GM18511 (cell line): ENCODE measurements at regions not wholly inside any gene's neighbourhood (a gene's known extent, or its start where the extent isn't known, plus 50 kb on each side); places are given as distances from the start of the nearest gene placed in this dataset.
"Not testable (repeated sequence)": the region's sequence is repeated elsewhere in the genome, so short reads cannot be mapped to it uniquely, and the experiment has no call there.

Source experiments
- ATAC-seq: cut with Tn5 transposase; IDR thresholded peaks from one replicate; pipeline ENCODE4 v1.9.1; 2021; ENCODE audit warnings: mild to moderate bottlenecking, moderate library complexity; ENCODE audit not compliant: unreplicated experiment

DNA sequence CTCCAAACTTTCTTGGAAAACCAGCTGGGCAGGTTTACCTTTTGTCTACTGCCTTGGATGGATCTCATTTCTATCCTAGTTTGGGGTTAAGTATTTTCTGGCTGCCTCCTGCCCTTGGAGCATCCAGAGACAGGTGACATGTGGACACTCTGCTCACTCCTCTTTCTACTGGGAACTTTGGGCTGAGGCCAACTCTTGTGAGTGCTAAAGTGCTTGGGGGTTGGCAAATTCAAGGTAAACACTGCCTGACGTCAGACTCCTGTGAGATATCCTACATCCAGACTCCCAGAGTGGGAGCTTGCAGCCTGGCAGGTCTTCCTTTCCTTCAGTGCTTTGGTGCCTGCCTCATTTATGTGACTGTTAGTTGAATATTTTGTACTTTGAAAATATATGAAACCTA lies 388.1 kb downstream of the KCNRG start:
- ATAC-seq = no peak

DNA sequence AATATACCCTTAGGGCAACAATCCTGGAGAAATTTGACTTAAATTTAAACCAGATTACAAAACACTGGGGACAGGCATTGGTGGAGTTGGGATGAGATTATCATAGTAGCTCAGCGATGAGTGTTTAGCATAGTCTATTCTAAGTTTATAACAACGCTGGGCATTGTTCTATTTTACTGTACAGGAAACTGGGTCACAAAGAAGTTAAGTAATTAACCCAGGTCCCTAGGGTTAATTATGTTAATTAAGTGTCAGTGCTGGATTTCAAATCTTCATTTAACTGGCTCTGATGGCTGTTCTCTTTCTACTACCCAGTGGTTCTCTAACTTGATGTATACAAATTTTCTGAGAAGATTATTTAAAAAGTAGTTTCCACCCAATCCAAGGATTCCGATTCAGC lies 388.9 kb downstream of the KCNRG start:
- no peak for ATAC-seq

DNA sequence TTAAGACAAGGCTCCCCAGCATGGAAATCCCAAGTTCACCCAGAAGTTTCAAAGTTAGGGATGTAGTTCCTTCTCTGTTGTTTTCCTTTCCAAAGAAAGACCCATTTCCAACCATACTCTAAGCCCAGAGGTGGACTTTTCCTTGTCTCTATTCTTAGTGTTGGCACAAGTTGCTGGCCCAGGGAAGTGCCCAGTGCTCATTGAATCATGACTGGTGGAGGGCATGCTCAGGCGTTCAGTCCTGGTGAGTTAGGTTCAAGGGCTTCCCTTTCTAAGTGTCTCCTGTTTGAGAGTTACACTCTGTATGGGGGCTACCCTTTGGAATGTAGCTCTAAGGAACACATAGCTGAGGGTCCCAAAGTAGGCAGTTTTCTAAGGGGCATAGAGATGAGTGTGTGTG lies 389.5 kb downstream of the KCNRG start:
- ATAC-seq = no peak

DNA sequence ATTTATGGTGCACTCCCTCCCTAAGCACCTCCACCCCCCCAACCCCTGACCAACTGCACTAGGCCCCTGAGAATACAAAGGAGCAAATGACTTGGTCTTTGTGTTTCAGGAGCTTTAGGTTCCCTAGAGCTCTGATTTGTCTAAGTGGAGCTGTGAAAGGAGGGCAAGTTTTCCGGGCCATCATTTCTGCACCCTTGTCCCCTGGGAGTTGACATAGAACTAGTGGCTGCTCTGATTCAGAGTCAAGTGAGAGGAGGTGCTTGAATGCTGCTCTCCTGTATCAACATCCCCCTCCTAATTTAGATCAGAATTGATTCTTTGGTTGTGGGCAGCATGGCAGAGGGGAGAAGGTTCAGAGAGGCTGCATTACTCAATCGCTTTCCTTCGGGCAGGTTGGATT lies 391.6 kb downstream of the KCNRG start:
- no peak for ATAC-seq

DNA sequence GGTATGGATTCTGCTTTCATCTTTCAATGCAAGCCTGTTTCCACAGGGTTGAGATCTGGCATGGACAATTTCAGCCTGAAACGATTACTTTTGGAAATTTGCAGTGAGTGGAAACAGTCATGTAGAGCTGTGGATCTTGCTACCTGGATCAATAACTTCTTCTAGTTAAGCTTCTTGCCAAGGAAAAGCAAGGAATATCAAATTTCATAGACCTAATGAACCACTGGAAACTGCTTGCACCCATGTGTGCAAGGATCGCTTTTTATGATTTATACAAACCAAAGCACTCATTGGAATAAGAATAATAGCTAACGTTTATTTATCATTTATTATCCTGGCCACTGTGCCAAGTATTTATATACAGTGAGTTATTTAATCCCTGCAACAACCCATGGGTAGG lies 392.8 kb downstream of the KCNRG start:
- ATAC-seq = no peak

DNA sequence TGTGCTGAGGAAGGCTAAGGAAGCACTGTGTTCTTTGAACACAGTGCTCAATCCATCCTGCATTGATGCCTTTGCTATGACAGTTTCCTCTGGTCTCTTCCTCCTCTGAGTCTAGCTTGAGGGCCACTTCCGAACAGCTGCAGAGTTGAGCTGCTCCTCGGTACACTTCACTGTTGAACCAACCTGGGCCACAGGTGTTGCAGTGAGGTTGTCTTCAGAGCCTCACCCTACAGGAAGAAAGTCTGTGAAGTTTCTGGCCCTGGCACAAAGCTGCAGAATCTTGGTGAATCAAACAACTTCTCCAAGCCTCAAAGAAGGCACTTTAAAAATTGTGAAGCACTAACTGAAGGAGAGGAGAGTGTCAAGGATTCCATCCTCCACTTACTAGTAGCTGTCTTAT lies 394.0 kb downstream of the KCNRG start:
- no peak for ATAC-seq

DNA sequence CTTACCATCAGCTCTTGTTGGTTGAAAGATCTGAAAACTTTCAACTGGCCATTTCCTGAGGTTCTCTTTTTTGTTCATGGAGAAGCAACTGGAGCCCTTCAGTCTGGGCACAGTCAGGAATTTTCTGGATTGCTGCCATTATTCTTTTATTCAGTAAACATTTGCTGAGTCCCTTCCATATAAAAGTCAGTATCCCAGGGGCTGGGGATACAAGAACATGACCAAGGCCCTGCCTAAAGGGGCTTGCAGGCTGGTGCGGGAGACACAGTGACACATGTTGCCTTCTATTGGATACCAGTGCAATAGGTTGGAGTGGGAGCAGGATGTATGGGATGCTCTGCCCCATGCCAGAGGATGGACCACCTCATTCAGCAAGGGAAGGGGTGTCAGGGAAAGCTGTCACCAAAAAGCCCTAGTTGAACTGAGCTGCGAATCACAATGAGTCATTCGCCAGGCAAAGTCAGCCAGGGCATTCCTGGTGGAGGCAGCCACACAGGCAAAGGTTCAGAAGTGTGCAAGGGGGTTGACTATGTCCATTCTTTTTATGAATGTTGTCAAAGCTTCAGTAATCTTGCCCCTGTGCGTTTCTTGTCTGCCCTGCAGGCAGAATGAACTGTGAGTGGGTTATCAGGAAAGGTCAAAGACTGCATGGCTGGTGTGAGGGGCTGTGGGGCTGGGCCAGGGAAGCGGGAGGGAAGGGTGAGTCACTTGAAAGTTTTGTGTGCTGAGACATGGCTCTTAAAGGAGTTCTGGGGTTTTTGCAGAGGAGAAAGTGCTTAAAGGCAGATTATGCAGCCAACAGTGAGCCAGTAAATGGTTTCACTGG lies 395.9 kb downstream of the KCNRG start:
- ATAC-seq = no peak

DNA sequence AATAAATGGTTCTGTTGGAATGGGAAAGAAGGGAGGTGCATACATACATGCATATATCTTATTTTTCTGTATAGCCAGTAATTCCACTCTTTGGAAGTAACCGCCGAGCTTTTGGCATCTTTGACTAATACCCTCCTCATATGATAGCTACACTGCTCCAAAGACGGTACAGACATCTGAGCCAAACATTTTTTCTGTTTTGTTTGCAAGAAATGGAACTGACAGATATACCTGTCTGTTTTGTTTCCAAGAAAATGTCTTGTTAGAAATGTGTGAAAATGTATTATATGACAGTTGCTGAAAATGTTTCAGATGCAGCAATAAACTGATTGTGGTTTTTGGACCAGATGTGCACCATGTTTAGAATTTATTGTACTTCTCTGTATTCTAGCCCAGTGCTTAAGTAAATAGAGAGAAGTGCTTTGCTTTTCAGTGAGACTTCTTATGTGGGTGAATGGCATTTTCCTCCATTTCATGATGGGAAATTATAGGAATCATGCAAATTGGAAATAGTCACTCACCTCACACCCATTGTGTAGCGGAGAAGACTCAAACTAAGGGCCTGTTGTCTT lies 396.9 kb downstream of the KCNRG start:
- ATAC-seq = no peak

DNA sequence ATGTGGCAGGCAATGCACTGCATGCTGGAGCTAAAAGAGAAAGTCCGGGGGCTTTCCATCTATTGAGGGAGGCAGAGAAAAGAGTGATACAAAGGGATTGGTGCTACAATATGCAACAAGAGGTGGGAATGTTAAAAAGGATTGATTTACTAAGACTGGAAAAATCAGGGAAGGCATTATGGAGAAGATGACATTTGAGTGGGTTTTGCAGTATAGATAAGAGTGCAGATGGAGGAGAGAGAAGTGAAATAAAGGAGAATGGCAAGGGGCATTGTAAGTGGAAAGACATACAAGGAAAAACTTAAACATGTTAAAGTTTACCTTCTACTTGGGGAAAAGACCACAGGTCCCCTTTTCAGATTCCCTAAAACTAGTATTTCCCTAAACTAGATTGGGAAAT lies 399.4 kb downstream of the KCNRG start:
- no peak for ATAC-seq

DNA sequence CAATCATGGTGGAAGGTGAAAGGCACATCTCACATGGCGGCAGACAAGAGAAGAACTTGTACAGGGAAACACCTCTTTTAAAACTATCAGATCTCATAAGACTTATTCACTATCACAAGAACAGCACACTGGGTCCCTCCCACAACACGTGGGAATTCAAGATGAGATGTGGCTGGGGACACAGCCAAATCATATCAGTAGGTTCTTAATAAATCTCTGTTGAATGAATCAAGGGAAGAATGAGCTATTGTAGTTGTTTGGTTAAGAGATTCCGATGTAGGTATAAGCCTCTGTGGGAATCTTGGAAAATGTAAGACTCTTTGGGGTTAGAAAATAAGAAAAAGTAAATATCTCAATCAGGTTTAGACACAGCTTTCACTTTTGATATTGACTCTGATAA lies 400.2 kb downstream of the KCNRG start:
- ATAC-seq = no peak

DNA sequence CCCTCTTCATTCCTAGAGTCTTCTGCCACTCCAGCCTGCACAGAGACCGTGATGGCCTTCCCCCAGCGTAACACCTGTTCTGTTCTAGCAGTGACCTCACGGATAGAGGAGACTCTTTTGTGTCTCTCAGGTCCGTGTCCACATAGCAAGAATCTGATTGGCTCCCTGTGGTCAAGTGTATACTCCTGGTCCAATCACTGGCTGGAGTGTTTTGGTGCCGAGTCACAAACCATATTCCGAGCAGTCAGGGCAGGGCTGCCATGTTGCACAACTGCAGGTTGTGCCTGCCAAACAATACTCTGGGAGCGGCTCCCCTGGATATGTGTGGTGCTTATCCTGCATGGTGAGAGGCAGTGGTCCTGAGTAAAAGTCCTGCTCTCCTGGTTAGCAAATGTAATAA lies 402.4 kb downstream of the KCNRG start:
- ATAC-seq = no peak

DNA sequence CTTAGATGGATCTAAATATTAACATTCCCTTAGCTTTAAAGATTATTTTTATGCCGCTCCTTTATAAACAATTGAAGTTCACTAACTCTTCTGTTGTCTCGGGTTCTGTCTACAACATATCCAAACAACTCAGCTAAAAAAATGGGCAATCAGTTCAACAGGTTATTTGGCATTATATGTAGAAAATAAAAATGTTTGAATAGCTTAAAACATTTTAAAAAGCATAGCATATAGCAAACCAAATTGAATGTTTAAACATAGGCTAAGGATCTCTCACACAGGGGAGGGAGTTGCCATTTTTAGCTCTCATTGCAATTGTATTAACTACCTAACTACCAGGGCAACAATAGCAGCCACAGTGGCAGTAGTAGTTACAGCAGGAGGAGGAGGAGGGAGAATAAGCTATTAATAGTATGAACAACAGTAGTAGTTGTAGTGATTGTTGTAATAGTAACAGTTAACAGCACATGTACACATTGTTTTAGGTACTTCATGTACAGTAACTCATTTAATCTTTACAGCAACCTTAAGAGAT lies 404.2 kb downstream of the KCNRG start:
- ATAC-seq = no peak

DNA sequence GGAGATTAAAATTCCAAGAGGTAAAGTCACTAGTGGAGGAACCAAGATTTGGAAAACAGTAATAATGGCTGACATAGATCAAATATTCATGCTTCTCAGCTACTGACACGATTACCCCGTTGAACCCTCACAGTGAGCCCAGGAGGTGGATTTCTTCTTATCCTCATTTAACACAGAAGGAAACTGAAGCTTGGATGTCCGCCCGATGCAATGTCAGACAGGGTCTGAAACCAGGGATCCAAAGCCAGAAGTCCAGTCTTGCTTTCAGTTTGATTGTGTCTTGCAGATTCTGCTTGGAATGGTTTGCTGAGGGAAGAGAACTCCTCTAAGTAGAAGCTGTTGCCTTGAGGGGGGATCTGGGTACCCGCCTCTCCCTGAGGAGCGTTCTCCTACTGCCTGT lies 404.7 kb downstream of the KCNRG start:
- no peak for ATAC-seq

DNA sequence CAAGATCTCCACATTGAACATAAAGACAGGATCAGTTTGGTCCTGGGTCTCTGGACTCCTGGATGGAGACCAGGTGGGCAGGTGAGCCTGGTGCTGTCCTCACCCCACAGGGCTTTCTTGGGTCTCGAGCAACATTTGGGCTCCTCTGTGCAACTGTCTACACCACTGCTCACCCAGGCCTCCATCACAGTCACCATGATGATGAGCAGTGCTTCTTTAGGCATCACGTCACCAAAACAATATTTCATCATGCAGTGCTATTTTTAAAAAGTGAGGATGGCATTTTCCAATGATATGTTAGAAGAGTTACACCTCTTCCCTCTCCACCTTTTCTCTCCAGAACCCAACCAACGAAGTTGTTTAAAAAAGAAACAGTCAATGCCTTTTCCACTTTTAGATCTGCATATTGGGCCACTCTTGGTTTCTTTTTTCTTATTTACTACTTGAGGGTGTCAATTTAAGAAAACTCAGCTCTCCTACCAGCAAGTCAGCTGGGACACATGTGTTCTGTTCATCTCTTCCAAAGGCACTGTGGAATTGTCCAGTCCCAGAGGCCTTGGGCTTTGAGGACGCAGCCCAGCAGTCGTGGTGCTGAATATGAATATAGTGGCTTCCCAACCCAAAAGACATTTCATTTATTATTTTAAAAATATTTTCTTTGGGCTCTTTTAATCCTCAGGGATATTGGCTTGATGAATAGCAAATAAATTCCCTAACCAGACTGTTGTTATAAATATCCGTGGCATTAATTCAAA lies 405.7 kb downstream of the KCNRG start:
- no peak for ATAC-seq

DNA sequence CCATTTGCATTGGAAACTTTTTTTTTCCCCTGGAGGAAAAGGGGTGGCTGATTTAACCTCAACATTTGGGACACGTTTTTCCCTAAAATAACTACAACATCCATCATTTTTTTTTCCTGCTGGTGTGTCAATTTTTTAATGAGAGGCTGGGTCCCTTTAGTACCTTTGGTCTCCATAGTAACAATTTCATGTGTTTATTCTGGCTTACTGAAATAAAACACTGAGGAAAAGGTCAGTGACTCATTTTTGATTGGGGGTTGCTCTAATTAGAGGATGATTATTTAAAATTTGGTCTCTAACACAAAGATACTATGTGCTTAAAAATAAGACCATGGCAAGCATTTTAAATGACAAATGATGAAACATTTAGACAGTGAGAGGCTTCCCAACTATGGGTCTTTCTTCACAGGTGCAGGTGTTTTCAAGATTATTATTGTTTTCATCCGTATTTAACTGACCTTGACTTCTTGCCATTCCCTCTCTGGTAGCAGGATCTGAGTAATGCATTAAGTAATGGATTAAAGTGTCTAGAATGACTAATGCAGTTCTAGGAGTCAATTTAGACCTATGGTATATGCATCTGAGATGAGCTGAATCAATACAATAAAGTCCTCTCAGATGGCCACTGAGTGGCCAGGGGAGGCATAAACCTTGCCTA lies 406.4 kb downstream of the KCNRG start:
- no peak for ATAC-seq

DNA sequence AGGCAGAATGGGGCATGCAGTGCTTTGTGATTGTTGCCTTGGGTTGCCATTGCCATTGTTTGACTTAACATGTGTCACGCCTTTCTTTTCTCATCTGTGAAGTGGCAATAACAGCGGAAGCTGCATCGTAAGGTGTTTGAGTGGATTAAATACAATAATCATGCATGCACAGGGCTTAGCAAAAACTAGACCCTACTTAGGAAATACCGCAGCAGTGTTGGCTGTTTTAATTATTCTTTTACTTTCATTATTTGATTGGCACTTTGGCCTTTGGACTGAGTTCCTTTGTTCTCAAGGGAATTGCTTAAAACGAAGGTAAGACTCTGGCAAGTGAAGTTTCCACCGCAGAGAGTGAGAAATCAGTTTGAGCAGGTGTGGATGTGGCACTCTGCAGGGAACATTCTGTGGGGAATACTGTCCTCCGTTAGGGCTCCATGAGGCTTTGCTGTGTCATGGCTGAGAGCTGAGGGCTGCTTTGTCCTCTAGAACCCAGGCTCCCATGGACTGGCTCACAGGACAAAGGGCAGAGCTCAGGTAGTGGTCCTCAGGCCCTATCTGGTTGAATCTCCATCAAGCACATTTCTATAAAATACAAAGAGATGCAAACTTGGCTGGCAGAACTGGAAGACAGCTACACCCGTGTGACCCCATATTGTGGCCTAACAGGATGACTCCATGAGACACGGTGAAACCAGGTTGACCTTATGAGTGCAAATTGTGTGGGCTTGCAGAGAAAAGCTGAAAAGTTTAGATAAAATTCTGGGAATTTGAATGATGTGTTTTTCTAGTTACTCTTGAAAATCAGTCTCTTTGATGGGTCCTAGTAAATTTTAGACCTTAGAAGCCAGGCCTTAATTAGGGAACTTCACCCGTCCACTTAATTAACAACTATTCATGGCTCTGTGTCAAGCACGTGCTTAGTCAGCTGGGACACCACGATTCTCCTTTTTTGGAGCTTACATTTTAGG lies 407.2 kb downstream of the KCNRG start:
- ATAC-seq = no peak

DNA sequence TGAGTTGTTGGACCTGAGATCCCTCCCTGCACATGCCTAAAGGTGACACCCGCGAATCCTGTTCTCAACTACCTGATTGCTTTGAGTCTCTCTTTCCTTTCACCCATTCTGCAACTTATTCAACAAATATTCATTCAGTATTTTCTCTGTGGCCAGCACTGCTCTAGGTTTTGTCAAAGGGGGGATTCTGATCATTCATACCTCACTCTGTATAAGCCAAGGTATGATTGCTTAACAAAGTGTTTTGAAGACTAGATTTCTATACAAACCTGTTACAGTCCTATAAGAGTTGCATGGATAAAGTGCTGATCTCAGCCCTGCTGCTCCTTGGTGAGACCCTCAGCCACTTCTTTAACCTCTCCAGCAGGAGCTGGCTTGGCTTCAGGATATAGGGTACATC lies 409.7 kb downstream of the KCNRG start:
- ATAC-seq = no peak

DNA sequence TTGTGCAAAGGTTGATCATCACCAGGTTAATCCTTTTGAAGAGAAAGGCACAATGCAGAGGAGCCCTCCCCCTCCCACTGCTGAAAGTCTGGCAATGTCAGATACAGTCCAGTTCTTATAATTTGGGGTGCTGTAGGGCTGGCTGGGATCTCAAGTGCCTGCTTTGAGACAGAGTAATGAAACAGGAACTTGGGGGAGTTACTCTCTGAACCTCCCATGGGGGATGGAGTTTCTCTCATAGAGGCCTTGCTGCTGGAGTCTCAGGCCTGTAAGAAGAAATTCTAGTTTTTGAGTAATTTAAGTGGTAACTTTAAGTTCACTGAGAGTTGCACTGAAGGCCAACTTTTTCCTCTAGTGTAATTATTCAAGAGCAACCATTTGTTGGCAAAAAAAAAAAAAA lies 410.5 kb downstream of the KCNRG start:
- no peak for ATAC-seq

DNA sequence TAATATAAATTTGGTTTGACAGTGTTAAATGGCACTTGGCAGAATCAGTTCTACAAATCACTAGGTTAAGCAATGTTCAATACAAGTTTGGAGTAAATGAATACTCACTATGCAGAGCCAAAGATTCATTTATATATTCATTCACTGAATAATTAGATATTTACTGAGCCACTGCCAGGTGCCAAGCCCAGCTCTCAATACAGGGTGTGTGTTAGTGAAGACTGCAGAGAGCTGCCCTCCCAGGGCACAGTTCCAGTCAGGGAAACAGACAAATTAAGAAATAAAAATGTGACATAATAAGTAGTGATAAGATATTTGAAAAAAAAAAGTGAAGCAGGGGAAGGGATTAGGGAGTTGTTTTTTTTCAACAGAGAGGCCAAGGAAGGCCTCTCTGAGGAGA lies 411.7 kb downstream of the KCNRG start:
- no peak for ATAC-seq

DNA sequence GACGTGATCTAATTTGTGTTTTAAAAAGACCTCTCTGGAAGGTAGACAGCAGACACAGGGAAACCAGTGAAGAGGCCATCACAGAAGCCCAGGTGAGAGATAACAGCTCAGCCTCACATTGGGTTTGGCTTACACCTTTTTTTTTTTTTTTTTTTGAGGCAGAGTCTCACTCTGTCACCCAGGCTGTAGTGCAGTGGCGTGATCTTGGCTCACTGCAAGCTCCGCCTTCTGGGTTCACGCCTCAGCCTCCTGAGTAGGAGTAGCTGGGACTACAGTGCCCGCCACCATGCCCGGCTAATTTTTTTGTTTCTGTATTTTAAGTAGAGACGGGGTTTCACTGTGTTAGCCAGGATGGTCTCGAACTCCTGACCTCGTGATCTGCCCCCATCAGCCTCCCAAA lies 412.3 kb downstream of the KCNRG start:
- ATAC-seq = not testable (repeated sequence)
